NOMO-1 treated with dmso at 0.1 percent for 144 hours (cell line): ENCODE measurements at regions not wholly inside any gene's neighbourhood (a gene's known extent, or its start where the extent isn't known, plus 50 kb on each side); places are given as distances from the start of the nearest gene placed in this dataset.
"Not testable (repeated sequence)": the region's sequence is repeated elsewhere in the genome, so short reads cannot be mapped to it uniquely, and the experiment has no call there.

Experiments
- DNase-seq: peaks from one replicate; lab custom pipeline; 2025; ENCODE audit not compliant: unreplicated experiment; lab: John Stamatoyannopoulos, UW

DNA sequence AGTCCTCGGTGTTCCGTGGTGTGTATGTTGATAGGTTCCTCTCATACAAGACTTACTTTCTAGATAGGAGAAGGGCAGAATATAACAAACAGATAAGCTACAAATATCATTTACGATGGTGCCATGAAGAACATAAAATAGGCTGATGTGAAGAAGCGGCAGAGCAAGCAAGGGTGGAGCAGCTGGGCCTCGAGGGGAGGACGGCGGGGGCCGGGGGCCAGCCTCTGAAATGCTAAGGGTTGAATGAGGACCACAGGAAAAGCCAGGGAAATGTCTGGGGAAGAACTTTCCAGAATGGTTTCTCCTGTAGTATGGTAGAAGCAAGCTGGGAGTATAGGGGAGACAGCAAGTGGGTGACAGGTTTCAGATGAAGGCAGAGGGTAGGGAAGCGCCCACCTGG, 529.5 kb downstream of the LIG4 start:
- DNase-seq = no peak

DNA sequence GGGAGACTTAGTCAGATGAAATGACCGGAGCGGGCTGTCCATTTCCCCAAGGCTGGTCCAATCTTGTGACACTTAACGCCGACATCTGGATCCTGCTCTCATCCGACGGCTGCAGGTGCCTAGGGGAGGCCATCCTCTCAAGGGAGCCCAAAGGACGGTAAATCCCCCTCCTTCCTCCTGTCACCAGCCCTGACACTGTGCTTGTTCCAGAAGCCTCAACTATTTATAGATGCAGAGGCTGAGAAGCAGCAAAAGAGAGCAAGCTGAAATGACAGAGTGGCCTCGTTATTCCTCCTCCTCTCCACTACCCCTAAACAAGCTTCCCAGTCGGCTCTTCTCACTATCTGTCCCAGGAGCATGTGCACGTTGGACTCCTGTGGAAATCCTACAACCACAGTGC, 533.7 kb downstream of the LIG4 start:
- no peak for DNase-seq

DNA sequence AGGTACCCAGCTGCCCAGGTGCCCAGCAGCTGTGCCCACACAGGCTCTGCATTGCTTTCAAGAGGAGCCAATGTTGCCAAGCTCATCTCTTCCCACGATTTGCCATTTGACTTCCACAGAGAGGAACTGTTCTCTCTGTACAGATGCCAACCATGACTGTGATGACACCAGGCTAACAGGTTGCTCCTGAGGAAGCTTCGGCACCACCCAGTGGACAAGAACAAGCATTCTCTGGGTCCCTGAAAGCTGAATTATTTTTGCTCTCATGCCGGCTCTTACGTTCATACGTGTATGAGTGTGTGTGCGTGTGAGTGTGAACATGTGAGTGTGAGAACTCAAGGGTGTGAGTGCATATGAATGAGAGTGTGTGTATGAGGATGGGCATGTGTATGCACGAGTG, 535.2 kb downstream of the LIG4 start:
- DNase-seq = no peak

DNA sequence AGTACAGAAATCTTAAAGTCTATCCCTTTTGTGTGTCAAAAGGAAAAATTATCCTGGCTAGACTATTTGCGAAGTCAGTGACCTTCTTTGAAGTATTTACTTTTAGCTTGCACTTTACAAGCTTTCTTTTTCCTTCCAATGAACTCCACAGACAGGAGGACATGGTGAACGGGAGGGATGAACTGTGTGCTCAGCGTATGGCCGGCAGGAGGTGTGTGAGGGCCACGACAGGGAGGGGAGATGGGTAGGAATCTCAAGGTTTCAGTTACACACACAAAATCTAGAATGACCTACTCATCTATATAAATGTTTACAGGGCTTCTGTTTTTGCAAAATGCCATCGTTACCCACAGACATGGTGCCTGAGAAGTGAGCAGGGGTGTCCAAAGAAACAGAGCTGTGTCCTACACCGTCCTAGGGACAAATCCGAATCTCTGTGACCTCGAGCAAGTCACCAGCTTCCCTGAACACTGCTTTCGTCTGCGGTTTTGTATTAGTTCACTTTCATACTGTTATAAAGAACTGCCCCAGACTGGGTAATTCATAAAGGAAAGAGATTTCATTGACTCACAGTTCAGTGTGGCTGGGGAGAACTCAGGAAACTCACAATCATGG, 537.2 kb downstream of the LIG4 start:
- no peak for DNase-seq

DNA sequence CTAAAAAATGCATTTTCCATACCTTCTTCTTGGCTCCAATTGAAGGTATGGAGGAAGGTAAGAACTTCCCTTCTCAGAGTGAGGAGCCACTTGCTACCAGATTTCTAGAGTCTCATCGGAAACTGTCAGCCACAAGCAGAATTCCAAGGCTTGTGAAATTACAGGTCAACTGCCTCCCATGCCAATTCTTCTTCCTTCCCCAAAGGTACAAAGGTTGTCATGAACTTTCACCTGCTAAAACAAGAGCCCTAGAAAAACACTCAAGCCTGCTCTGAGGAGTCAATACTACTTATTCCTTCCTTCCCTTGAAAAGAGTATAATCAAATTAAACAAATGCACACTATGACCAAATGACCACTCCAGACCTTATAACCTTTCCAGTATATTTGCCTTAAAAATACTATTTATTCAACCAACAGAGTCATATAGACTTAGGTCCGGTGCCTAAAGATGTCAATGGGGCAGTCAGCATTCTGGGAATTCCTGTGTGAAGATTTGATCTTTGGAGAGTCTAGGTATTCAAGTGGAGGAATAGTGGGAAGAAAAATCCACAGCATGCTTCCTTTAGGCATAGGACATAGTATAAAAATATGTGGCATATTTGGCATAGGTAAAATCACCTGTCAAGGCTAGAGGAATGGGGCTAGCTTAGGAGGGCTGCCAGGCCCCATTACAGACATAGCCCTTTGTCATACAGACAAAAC, 539.3 kb downstream of the LIG4 start:
- no peak for DNase-seq

DNA sequence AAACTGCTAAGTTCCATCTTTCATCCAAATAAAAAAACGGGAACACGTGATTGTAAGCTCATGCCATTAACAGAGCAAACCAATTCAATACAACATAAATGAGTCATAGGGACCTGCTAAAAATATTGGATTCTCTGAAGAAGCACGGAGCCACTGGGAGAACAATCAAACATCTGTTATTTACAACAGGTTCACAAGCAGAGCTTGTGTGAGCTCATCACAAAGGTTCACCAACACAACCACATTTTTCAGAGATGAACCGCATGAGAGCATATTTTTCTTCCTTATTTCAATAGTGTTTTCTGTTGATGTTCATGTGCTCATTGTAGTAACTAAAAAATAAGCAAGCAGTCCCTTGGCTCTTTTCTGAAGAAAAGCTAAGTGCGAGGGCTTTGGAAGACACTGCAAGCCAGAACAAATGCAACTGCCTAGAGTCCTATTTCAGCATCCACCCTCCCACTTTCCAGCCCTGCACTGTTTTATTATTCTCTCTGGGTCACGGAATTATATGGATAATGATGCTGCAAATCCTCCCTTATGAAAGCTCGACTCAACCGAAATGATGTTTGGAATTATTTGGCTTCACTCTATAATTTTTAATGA, 545.8 kb downstream of the LIG4 start:
- DNase-seq = no peak

DNA sequence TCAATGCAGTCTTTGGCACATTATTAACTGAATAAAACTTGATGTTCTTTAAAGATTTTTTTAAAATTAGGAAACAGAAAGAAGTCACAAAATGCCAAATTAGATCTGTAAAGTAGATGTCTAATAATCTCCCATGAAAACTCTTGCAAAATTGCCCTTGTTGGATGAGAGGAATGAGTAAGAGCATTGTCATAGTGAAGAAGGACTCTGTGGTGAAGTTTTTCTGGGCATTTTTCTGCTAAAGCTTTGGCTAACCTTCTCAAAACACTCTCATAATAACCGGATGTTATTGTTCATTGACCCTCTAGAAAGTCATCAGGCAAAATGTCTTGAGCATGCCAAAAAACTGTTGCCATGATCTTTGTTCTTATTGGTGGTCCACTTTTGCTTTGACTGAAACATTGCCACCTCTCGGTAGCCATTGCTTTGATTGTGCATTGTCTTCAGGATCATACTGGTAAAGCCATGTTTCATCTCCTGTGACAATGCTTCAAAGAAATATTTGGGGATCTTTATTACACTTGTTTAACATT, 549.3 kb downstream of the LIG4 start:
- no peak for DNase-seq

DNA sequence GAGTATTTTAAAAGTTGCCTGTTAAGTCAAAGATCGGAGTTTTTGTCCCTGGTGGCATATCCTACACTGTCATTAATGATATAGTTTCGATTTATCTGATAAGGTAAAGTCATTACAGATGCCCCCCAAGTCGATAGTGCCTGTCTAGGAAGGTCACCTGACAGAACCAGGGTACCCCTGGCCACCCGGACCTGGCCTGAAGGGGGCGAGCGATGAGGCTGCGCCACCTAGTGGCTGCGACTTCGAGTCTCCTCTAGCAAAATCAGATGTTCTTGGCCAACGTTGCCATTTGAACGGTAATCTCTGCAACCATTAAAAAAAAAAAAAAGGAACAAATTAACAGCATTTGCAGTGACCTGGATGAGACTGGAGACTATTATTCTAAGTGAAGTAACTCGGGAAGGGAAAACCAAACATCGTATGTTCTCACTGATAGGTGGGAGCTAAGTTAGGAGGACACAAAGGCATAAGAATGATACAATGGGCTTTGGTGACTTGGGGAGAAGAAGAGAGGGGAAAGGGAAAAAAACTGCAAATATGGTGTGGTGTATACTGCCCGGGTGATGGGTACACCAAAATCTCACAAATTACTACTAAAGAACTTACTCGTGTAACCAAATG, 565.1 kb downstream of the LIG4 start:
- DNase-seq = no peak

DNA sequence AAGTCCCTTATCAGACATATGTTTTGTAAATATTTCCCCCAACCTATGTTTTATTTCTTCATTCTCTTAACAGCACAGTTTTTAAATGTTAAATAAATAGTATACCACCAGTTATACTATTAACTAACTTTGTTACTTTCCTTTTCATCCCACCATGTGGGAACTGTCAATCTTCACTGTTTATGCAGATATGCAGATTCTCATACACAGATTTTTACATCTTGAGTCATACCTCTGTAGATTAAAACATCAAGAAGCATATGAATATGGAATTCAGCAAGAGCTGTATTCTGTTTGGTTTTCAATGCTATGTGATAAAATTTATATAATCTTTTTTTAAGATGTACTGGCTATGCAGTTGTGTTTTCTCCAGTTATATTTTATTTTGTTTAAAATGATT, 566.3 kb downstream of the LIG4 start:
- no peak for DNase-seq

DNA sequence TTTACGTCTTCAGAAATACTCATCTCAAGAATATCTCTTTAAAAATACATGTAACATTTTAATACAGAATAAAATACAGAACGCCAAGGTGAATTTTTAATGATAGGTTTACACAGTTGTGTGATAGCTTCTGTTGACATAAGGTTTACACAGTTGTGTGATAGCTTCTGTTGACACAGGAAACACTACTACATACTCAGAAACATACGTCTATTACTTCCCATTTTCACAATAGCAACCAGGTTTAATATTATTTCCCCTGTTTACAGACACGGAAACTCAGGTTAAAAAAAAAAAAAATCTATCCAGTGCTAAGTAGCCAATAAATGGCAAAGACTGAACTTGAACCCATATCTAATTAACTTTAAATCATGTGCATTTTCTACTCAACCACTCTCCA, 571.2 kb downstream of the LIG4 start:
- DNase-seq = no peak

DNA sequence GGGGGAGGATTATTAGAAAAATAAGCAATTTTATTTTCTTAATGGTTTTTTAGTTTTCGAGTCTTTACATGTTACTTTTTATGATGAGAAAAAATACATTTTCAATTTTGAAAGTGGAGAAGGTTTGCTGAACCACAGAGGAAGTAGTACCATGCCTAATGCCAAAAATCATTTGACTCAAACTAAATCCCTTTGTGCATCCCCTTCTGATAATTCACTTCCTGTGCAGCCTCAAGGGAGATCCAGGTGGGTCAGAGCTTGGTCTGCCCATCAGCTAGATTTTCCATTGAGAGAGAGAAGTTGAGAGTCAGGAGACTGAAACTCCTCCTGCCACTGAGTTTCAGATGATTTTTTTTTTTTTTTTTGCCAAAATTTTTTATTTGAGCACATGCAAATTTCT, 571.7 kb downstream of the LIG4 start:
- no peak for DNase-seq

DNA sequence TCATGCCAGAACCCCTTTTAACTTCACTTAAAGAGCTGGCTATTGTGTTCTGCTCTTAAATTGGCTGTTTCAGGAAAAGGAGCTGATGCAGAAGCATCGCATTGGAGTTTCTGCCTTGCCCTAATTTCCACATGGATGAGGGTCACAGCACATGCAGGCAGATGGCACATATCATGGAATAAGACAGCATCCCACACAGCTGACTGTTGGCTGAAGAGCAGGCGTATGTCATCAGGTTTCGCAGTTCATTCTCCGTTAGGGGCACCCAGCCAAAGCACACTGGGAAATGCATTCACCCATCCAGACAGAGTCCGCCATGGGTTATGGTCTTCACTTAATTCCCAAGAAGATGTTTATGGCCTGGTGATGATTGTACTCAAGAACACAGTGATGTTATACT, 572.5 kb downstream of the LIG4 start:
- DNase-seq = no peak

DNA sequence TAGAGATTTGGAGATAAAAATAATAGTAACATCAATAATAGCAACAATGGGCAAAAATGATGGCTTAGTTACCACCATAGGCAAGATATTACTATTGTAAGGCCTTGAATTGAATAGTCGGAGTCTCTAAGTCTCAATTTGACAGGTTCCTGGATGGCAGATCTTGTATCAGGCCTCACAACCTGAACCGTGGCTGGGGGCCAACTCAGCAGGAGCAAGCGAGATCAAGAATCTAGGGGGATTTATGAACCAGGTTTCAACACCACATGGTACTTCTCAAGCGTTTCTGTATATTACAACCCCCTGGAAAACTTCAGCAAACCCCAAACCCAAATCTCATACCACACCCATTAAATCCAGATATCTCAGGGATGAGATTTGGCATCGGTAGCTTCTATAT, 573.8 kb downstream of the LIG4 start:
- no peak for DNase-seq

DNA sequence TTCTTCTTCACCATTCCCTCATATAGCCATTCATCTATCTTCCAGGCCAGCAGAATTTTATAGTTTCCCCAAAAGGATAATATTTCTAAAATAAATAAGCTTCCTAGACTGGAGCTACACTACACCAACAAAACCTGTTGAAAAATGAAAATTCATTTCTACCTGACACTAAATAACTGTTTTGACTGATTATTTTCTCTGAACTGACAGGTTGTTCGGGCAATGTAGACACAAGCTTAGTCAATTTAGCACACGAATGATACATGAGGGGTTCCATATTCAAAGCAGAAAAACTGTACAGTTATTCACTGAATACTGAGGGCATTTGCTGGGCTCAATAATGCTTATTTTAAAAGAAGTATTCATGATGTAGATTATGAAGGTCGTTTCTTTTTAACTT, 589.7 kb downstream of the LIG4 start:
- no peak for DNase-seq

DNA sequence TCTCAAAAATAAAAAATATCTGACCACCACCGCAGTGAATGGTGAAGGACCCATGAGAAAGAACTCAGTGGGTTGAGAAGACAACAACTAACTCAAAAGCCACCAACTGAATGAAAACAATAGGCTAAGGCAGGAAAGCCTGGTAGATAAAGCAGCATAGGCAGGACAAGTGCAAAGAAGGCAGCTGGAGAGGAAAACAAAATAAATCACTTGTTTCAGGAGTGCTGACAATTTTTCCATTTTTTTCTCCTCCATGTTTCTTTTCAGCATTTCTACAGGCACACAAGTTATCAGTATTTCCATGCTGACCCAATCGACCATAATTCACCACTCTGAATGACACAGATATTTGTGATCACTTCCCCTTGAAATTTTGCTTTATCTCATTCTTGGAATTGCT, 597.8 kb downstream of the LIG4 start:
- no peak for DNase-seq

DNA sequence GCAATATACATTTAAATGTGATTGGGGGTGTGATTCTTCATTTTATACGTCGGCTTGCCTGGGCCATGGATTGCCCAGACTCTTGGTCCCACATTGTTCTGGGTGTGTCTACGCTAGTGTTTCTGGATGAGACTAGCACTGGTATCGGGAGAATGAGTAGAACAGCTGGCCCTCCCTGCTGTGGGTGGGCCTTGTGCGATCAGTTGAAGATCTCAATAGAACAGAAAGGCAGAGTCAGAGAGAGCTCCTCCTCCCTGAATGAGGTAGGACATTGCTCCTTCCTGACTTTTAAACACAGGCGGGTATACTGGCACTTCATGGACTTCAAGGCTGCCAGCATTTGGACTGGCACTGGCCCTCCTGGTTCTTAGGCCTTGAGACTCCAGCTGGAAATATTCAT, 603.0 kb downstream of the LIG4 start:
- no peak for DNase-seq

DNA sequence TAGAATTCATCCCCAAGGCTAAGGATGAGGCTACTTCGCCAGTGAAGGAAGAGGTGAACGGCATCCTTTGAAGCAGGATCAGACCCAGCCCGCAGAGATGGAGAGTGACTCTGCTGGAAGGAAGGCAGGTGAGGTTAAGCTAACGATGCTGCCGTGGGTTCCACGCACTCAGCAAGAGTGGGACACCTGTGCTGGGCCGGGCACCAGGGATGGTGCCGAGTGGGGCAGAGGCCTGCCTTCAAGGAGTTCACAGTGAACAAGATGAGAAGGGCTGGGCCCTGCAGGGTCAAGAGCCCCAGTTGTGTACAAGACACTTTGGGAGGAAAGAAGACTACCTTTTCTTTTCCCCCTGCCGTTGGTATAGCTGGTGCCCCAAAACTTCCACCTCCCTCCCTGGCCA, 606.6 kb downstream of the LIG4 start:
- no peak for DNase-seq

DNA sequence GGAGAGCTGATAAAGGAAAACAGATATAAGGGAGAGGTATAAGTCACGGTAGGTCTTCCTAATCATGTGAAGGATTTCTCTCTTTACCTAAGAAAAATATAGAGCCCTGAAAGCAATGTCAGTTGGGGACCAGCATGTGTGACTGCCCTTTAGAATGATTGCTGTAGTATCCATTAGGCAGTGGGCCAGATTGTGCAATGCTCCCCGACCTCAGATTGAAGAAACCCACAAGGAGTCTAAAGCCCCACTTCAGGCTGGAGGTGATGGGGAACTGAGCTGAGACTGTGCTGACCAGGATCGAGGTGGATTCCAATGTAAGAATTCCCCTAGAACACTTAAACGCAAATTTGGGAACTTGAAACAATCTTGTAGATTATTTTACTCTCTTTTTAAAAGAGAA, 614.4 kb downstream of the LIG4 start:
- no peak for DNase-seq

DNA sequence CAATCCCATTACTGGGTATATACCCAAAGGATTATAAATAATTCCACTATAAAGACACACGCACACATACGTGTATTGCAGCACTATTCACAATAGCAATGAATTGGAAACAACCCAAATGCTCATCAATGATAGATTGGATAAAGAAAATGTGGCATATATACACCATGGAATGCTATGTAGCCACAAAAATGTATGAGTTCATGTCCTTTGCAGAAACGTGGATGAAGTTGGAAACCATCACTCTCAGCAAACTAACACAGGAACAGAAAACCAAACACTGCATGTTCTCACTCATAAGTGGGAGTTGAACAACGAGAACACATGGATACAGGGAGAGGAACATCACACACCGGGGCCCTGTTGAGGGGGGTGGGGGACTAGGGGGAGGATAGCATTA, 619.0 kb downstream of the LIG4 start:
- DNase-seq = not testable (repeated sequence)

DNA sequence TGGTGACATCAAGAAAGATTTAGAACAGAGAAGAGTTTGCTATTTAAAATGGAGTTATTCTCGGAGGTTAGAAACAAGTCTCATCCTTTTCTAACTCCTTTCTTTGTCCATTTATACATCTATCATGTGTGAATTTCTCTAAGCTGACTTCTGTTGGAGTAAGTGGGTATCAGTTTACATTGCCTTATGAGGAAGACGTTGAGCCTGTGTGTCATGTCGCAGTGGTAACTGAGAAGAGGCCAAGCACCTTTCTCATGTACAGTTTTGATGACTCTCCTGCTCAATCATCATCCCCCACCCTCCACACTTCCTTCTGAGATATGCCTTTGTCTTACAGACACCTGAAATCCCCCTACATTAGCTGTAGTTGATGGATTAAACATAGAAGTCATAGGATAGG, 624.8 kb downstream of the LIG4 start:
- DNase-seq = no peak

DNA sequence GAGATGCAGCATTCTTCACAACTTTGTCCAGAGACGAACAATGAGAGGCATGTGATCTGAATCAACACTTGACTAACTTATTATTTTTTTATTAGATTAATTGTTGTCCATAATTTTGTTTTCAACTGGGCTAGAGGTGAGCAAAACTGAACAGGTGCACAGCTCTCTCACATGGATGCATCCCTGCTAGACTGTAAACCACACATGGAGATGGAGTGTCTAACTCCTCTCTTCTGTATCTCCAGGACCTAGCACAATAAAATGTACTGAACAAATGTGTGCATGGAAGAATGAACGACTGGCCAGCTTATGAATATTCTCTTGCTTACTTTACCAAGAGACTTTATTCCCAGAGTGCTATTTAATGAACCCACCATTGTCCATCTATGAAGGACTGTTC, 627.7 kb downstream of the LIG4 start:
- DNase-seq = no peak

DNA sequence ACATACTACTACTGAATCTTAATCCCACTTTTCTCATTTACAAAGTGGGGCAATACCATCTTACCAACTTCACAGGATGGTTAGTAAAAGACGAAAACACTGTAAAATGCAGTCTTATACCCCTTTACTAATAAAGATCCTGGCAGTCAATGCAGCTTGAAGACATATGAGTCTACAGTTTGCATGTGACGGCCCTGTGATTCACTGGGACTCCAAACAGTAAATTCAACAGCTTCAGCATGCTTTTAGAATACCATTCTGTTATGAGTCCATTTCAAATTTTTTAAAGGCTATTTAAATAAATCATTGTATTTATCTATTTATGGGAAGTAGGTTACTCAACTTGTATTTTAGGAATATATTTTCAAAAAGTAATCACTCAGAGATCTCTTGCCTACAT, 629.1 kb downstream of the LIG4 start:
- DNase-seq = no peak
